Hematopoietic multipotent progenitor cell treated with erythropoietin and hydrocortisone succinate and interleukin-3 and kit ligand, for 15 days (in vitro differentiated cells): ENCODE measurements at regions not wholly inside any gene's neighbourhood (a gene's known extent, or its start where the extent isn't known, plus 50 kb on each side); places are given as distances from the start of the nearest gene placed in this dataset.
"Not testable (repeated sequence)": the region's sequence is repeated elsewhere in the genome, so short reads cannot be mapped to it uniquely, and the experiment has no call there.

Experiments used
- DNase-seq: peaks from one replicate; pipeline ENCODE4 v3.0.0-alpha.2; 2015; ENCODE audit warnings: low spot score

- no peak for DNase-seq
Observed at GRCh38 chr7:39825401-39825980, 124.6 kb upstream of the CDK13 start.

GRCh38 chr7:39826166-39826565 lies 123.9 kb upstream of the CDK13 start:
- DNase-seq, result no peak

- DNase-seq, result no peak
Observed at GRCh38 chr7:39827571-39827970, 122.5 kb upstream of the CDK13 start.

- no peak for DNase-seq
Observed at GRCh38 chr7:39829028-39829427, 121.0 kb upstream of the CDK13 start.

GRCh38 chr7:39832519-39833085 lies 117.5 kb upstream of the CDK13 start:
- no peak for DNase-seq

- not testable (repeated sequence) for DNase-seq
Observed at GRCh38 chr7:39833180-39833799, 116.8 kb upstream of the CDK13 start.

GRCh38 chr7:39833865-39834634 lies 116.0 kb upstream of the CDK13 start:
- DNase-seq, result not testable (repeated sequence)

- DNase-seq, result no peak
Observed at GRCh38 chr7:39838326-39838725, 111.7 kb upstream of the CDK13 start.

- DNase-seq, result no peak
Observed at GRCh38 chr7:39845006-39845405, 105.0 kb upstream of the CDK13 start.

GRCh38 chr7:39847227-39847626 lies 102.8 kb upstream of the CDK13 start:
- DNase-seq, result no peak

- DNase-seq, result no peak
Observed at GRCh38 chr7:39851466-39852045, 98.5 kb upstream of the CDK13 start.

GRCh38 chr7:39854616-39855324 lies 95.3 kb upstream of the CDK13 start:
- not testable (repeated sequence) for DNase-seq

- DNase-seq, result no peak
Observed at GRCh38 chr7:39855325-39855674, 94.8 kb upstream of the CDK13 start.

GRCh38 chr7:39863675-39864322 lies 86.3 kb upstream of the CDK13 start:
- DNase-seq, result not testable (repeated sequence)

GRCh38 chr7:39869888-39870522 lies 80.1 kb upstream of the CDK13 start:
- DNase-seq, result not testable (repeated sequence)

- DNase-seq, result not testable (repeated sequence)
Observed at GRCh38 chr7:39871610-39872009, 78.4 kb upstream of the CDK13 start.

- no peak for DNase-seq
Observed at GRCh38 chr7:39880556-39880955, 69.5 kb upstream of the CDK13 start.

- no peak for DNase-seq
Observed at GRCh38 chr7:39882148-39882784, 67.8 kb upstream of the CDK13 start.

- no peak for DNase-seq
Observed at GRCh38 chr7:39883812-39884390, 66.2 kb upstream of the CDK13 start.

- DNase-seq, result no peak
Observed at GRCh38 chr7:39888171-39888853, 61.7 kb upstream of the CDK13 start.
